ENCODE measurements at regions not wholly inside any gene's neighbourhood (a gene's known extent, or its start where the extent isn't known, plus 50 kb on each side); places are given as distances from the start of the nearest gene placed in this dataset.

- TF ChIP-seq CHD7 (IDR thresholded peaks at IDR 0.05; ENCODE audit: insufficient replicate concordance, low read length): no peak
- TF ChIP-seq FOSL1 (IDR thresholded peaks at IDR 0.05; ENCODE audit: insufficient read depth, low read depth, low read length): no peak
- TF ChIP-seq ATF3 (IDR thresholded peaks at IDR 0.05; ENCODE audit: insufficient read depth, low read depth, low read length): no peak
- TF ChIP-seq CBX5 (IDR thresholded peaks at IDR 0.05; ENCODE audit: low read depth, low read length): no peak
- TF ChIP-seq MAX (IDR thresholded peaks at IDR 0.05): no peak
- no peak for TF ChIP-seq RFX5 (IDR thresholded peaks at IDR 0.05; ENCODE audit: borderline replicate concordance, low read depth, low read length)
- TF ChIP-seq SIN3A (conservative IDR thresholded peaks at IDR 0.05 in 1 of 2, IDR thresholded peaks at IDR 0.05 in 1 of 2; ENCODE audit: low read depth in 1 of 2, low read length in 2 of 2): no peak
- no peak for TF ChIP-seq CREB1 (IDR thresholded peaks at IDR 0.05)
- no peak for TF ChIP-seq YY1 (IDR thresholded peaks at IDR 0.05; ENCODE audit: low read depth, low read length)
- TF ChIP-seq ATF2 (IDR thresholded peaks at IDR 0.05; ENCODE audit: low read length): no peak
These were observed 325.1 kb downstream of the SAMD5 start (continued) for GRCh38 chr6:147833607-147834006.

Data from H1 (cell line).